Hepatocyte (in vitro differentiated cells): ENCODE measurements at regions not wholly inside any gene's neighbourhood (a gene's known extent, or its start where the extent isn't known, plus 50 kb on each side); places are given as distances from the start of the nearest gene placed in this dataset.

Experiments
- DNase-seq: peaks from one replicate; pipeline ENCODE4 v3.0.0-alpha.2; 2016; ENCODE audit warnings: low spot score
- H2AFZ ChIP-seq: fragments of 200-600 bp; sonication (generic); 2 replicates; pipeline ENCODE4 v1.6.0; 2016; ENCODE audit warnings: antibody characterized with exemption, mild to moderate bottlenecking
- H3K27ac ChIP-seq: fragments of 200-600 bp; sonication (generic); 2 replicates; pipeline ENCODE4 v1.5.1; 2016; ENCODE audit warnings: mild to moderate bottlenecking
- H3K27me3 ChIP-seq: fragments of 200-600 bp; sonication (generic); 2 replicates; pipeline ENCODE4 v1.6.1; 2016
- H3K36me3 ChIP-seq: fragments of 200-600 bp; sonication (generic); replicated peaks from 2 replicates; pipeline ENCODE4 v1.5.1; 2016; ENCODE audit warnings: low read depth; ENCODE audit not compliant: insufficient read depth
- H3K4me1 ChIP-seq: fragments of 200-600 bp; sonication (generic); 2 replicates; pipeline ENCODE4 v1.5.1; 2016; ENCODE audit warnings: mild to moderate bottlenecking, moderate library complexity; ENCODE audit not compliant: insufficient read depth
- H3K4me2 ChIP-seq: fragments of 200-600 bp; sonication (generic); 2 replicates; pipeline ENCODE4 v1.6.0; 2016
- H3K4me3 ChIP-seq: fragments of 200-600 bp; sonication (generic); 2 replicates; pipeline ENCODE4 v1.5.1; 2016; ENCODE audit warnings: mild to moderate bottlenecking
- H3K79me2 ChIP-seq: fragments of 200-600 bp; sonication (generic); 2 replicates; pipeline ENCODE4 v1.6.0; 2017; ENCODE audit warnings: mild to moderate bottlenecking
- H3K9me2 ChIP-seq: fragments of 200-600 bp; sonication (generic); replicated peaks from 2 replicates; pipeline ENCODE4 v1.6.0; 2017; ENCODE audit warnings: mild to moderate bottlenecking; ENCODE audit not compliant: insufficient read depth
- H3K9me3 ChIP-seq: fragments of 200-600 bp; sonication (generic); 2 replicates; pipeline ENCODE4 v1.5.1; 2016; ENCODE audit warnings: low read depth, mild to moderate bottlenecking
- H4K20me1 ChIP-seq: fragments of 200-600 bp; sonication (generic); 2 replicates; pipeline ENCODE4 v1.6.0; 2016; ENCODE audit warnings: mild to moderate bottlenecking; ENCODE audit not compliant: insufficient read depth, poor library complexity, severe bottlenecking
- EZH2 ChIP-seq: fragments of 200-600 bp; sonication (generic); IDR thresholded peaks from 2 replicates; pipeline ENCODE4 v1.6.1; 2016; ENCODE audit warnings: antibody characterized with exemption, mild to moderate bottlenecking, borderline replicate concordance
- EZH2phosphoT487 ChIP-seq: fragments of 200-600 bp; sonication (generic); IDR thresholded peaks from one replicate; pipeline ENCODE4 v1.6.1; 2018; ENCODE audit warnings: antibody characterized with exemption, mild to moderate bottlenecking, low read depth, moderate library complexity; ENCODE audit not compliant: unreplicated experiment, severe bottlenecking
- WGBS: methylation state at CpG from one replicate; pipeline ENCODE4 v1.1.6; 2016; ENCODE audit warnings: low lambda C conversion rate; ENCODE audit errors: missing lambda C conversion rate; 5-methylcytosine and 5-hydroxymethylcytosine counted together
- TF ChIP-seq, protein P1 (sequence below): fragments of 200-600 bp; sonication (generic); IDR thresholded peaks from 2 replicates; pipeline ENCODE4 v1.5.1; 2016; ENCODE audit warnings: antibody characterized with exemption, mild to moderate bottlenecking; ENCODE audit not compliant: poor library complexity

DNA sequence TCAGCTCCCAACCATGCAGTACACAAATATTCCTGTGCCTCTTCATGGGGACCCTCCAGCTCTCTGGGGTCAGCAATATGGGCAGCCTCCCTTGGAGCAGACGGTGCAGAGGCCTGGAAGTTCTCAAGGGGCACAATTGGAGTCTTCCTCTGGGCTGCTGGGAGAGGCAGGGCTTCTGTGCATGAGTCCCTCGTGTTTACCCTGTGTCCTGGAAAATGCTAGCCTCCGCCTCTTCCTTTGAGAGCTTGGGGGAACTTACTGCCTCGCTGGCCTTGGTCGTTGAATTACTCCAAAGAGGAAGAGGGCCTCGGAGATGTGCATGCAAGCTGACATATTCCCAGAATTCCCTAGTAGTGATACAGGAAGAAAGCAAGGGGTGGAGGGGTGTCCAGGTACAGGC is 284.4 kb upstream of the IGF1R start:
- Histone ChIP-seq H3K4me1 (no peaks in the 10 kb centered on the region), H3K4me3 (no peak overlapping the region), H3K9me3 (no peaks in the 10 kb centered on the region), H4K20me1 (no peaks in the 10 kb centered on the region), H3K27ac (no peak overlapping the region), H2AFZ (no peak overlapping the region), H3K4me2 (no peak overlapping the region), H3K79me2 (no peaks in the 10 kb centered on the region), H3K9me2 (no peaks in the 10 kb centered on the region), H3K36me3 (no peaks in the 10 kb centered on the region), H3K27me3 (no peaks in the 10 kb centered on the region)
- no peak for DNase-seq
- no peak for TF ChIP-seq EZH2
- TF ChIP-seq EZH2phosphoT487 = no peak
- TF ChIP-seq, protein P1, sequence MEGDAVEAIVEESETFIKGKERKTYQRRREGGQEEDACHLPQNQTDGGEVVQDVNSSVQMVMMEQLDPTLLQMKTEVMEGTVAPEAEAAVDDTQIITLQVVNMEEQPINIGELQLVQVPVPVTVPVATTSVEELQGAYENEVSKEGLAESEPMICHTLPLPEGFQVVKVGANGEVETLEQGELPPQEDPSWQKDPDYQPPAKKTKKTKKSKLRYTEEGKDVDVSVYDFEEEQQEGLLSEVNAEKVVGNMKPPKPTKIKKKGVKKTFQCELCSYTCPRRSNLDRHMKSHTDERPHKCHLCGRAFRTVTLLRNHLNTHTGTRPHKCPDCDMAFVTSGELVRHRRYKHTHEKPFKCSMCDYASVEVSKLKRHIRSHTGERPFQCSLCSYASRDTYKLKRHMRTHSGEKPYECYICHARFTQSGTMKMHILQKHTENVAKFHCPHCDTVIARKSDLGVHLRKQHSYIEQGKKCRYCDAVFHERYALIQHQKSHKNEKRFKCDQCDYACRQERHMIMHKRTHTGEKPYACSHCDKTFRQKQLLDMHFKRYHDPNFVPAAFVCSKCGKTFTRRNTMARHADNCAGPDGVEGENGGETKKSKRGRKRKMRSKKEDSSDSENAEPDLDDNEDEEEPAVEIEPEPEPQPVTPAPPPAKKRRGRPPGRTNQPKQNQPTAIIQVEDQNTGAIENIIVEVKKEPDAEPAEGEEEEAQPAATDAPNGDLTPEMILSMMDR = no peak
- WGBS = 66% methylated on average over 6 of the region's 6 CpGs

GRCh38 chr15:98369081-98369716 is 279.1 kb upstream of the IGF1R start:
- no peaks in the 10 kb centered on the region for H3K27me3 ChIP-seq
- H3K79me2 ChIP-seq = no peaks in the 10 kb centered on the region
- H4K20me1 ChIP-seq = no peaks in the 10 kb centered on the region
- H3K27ac ChIP-seq = no peak overlapping the region
- no peak overlapping the region for H2AFZ ChIP-seq
- no peak for DNase-seq
- no peaks in the 10 kb centered on the region for H3K36me3 ChIP-seq
- no peaks in the 10 kb centered on the region for H3K9me2 ChIP-seq
- no peaks in the 10 kb centered on the region for H3K4me1 ChIP-seq
- no peak overlapping the region for H3K4me2 ChIP-seq
- no peak overlapping the region for H3K4me3 ChIP-seq
- TF ChIP-seq, protein P1 = no peak
- no peak for TF ChIP-seq EZH2
- TF ChIP-seq EZH2phosphoT487 = no peak
- H3K9me3 ChIP-seq = no peaks in the 10 kb centered on the region
- 75% methylated on average over 3 of the region's 3 CpGs for WGBS

DNA sequence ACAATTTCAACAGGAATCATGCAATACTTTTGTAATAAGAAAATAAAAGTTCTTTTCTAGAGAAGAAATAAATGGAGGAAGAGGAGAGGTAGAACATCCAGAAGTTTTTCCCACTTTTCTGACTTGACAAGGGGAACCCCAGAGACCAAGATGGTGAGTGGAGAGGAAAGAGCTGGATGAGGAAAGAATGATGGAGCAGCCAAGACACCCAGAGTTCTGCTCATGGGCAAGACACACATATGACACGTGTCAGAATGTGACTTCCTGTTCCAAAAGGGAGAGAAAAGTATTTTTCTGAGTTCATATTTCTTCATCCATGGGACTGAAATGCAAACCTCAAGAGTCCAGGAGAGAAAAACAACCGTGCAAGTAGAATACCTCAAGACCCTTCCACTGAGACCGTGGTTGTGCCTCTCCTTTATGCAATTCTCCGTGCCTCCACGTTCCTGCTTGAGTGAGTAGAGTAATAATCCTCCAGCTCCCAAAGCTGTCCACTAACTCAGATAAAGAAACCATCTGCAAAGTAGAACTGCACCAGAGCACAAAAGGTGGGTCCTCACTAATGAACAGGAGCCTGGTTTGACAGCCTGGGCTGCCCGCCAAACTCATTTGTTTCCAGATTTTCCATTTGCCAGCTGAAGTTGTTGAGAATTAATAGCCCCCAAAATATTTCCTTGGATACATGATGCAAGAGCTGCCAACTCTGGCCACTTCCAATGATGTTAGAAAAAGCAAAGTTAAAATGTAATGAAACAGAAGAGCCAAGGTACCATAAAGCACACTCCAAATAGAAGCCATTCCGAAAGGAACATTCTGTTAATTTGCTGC is 272.6 kb upstream of the IGF1R start:
- H3K9me2 ChIP-seq = no peaks in the 10 kb centered on the region
- no peak overlapping the region for H3K27ac ChIP-seq
- H3K4me2 ChIP-seq = no peak overlapping the region
- no peak overlapping the region for H3K4me3 ChIP-seq
- TF ChIP-seq EZH2phosphoT487 = no peak
- TF ChIP-seq, protein P1 = no peak
- no peak for TF ChIP-seq EZH2
- no peaks in the 10 kb centered on the region for H4K20me1 ChIP-seq
- H3K9me3 ChIP-seq = no peaks in the 10 kb centered on the region
- no peak for DNase-seq
- no peaks in the 10 kb centered on the region for H3K27me3 ChIP-seq
- H3K36me3 ChIP-seq = no peaks in the 10 kb centered on the region
- no peaks in the 10 kb centered on the region for H3K4me1 ChIP-seq
- H3K79me2 ChIP-seq = no peaks in the 10 kb centered on the region
- 92% methylated on average over 7 of the region's 7 CpGs for WGBS
- no peak overlapping the region for H2AFZ ChIP-seq
